ENCODE measurements at regions not wholly inside any gene's neighbourhood (a gene's known extent, or its start where the extent isn't known, plus 50 kb on each side); places are given as distances from the start of the nearest gene placed in this dataset.

GRCh38 chrX:39043838-39044550, 242.7 kb downstream of the MID1IP1 start:
- Histone ChIP-seq H3K4me3 (ENCODE audit: low read depth in 1 of 3, low read length in 3 of 3) (peak overlapping the region in 1 of 3 donors; percentile 10), H3K4me1 (ENCODE audit: control insufficient read depth in 4 of 4, insufficient read depth in 4 of 4, low read length in 3 of 4) (peaks cover 0 to 22% (median 19%) of the 10 kb centered on the region in 4 donors), H3K9me3 (ENCODE audit: control insufficient read depth in 4 of 4, low read length in 3 of 4) (no peaks in the 10 kb centered on the region), H3K27ac (ENCODE audit: low read depth in 1 of 2, low read length in 2 of 2) (no peak overlapping the region), H3K36me3 (ENCODE audit: control insufficient read depth in 4 of 4, insufficient read depth in 3 of 4, low read depth in 1 of 4, low read length in 3 of 4) (no peaks in the 10 kb centered on the region), H3K9ac (ENCODE audit: low read depth in 1 of 2, low read length in 2 of 2) (peak overlapping the region in 1 of 2 donors; percentile 44), H3K27me3 (ENCODE audit: control insufficient read depth in 4 of 4, insufficient read depth in 4 of 4, low read length in 3 of 4) (peaks cover 0 to 3% (median 0%) of the 10 kb centered on the region in 4 donors)
- DNase-seq (ENCODE audit: low spot score) = no peak
- WGBS = 34% methylated on average over 2 of the region's 2 CpGs
- no peak for TF ChIP-seq HNF4G (IDR thresholded peaks at IDR 0.05)
- TF ChIP-seq CTCF (IDR thresholded peaks at IDR 0.05; ENCODE audit: low read depth, low read length, missing input control) = no peak
- TF ChIP-seq RXRA (IDR thresholded peaks at IDR 0.05) = peak; percentile 50 to 51
- TF ChIP-seq YY1 (IDR thresholded peaks at IDR 0.05) = no peak
- TF ChIP-seq GABPA (IDR thresholded peaks at IDR 0.05 in 1 of 2, conservative IDR thresholded peaks at IDR 0.05 in 1 of 2) = no peak
- TF ChIP-seq SP1 (IDR thresholded peaks at IDR 0.05) = peak; percentile 77
- TF ChIP-seq ZBTB33 (IDR thresholded peaks at IDR 0.05) = no peak
- no peak for TF ChIP-seq NR2F2 (IDR thresholded peaks at IDR 0.05)
- TF ChIP-seq HNF4A (conservative IDR thresholded peaks at IDR 0.05) = peak; percentile 58 to 59
- TF ChIP-seq EGR1 (IDR thresholded peaks at IDR 0.05; ENCODE audit: low read depth in 2 of 2) = no peak
- no peak for TF ChIP-seq FOXA1 (IDR thresholded peaks at IDR 0.05)
- TF ChIP-seq TAF1 (conservative IDR thresholded peaks at IDR 0.05) = no peak
- TF ChIP-seq ATF3 (IDR thresholded peaks at IDR 0.05) = no peak
- TF ChIP-seq REST (IDR thresholded peaks at IDR 0.05) = no peak
- TF ChIP-seq RAD21 (IDR thresholded peaks at IDR 0.05) = peak in 1 of 2 donors; percentile 29
- TF ChIP-seq JUND (IDR thresholded peaks at IDR 0.05) = peak in 1 of 2 donors; percentile 23
- TF ChIP-seq MAX (IDR thresholded peaks at IDR 0.05) = peak; percentile 22
- peak; percentile 18 for TF ChIP-seq FOXA2 (IDR thresholded peaks at IDR 0.05)
